HCT116 (cell line): ENCODE measurements at regions not wholly inside any gene's neighbourhood (a gene's known extent, or its start where the extent isn't known, plus 50 kb on each side); places are given as distances from the start of the nearest gene placed in this dataset.

Experiments used
- CTCF ChIP-seq, 3 experiments: fragments of 200-600 bp in 1 of 3; sonication (generic) in 1 of 3; IDR thresholded peaks in 2 of 3; conservative IDR thresholded peaks in 1 of 3; 2 replicates each; pipeline ENCODE4 v1.5.1; 2012 to 2017; ENCODE audit warnings: low read depth in 2 of 3, low read length in 2 of 3, antibody characterized with exemption in 1 of 3, borderline replicate concordance in 1 of 3, control low read depth in 1 of 3, mild to moderate bottlenecking in 1 of 3, mixed read lengths in 1 of 3, mixed run types in 1 of 3, moderate library complexity in 1 of 3; ENCODE audit not compliant: insufficient read depth in 1 of 3
- FOSL1 ChIP-seq: IDR thresholded peaks from 2 replicates; pipeline ENCODE4 v1.6.1; 2012; ENCODE audit warnings: low read depth
- MAX ChIP-seq: IDR thresholded peaks from 2 replicates; pipeline ENCODE4 v1.6.1; 2012
- POLR2A ChIP-seq: IDR thresholded peaks from 2 replicates; pipeline ENCODE4 v1.7.0; 2011; ENCODE audit warnings: borderline replicate concordance; ENCODE audit not compliant: insufficient read depth, insufficient read length; ENCODE audit errors: extremely low read depth
- POLR2AphosphoS5 ChIP-seq: IDR thresholded peaks from 2 replicates; pipeline ENCODE4 v1.6.1; 2011; ENCODE audit warnings: mild to moderate bottlenecking, low read depth, low read length, moderate library complexity
- RAD21 ChIP-seq: IDR thresholded peaks from 2 replicates; pipeline ENCODE4 v1.6.1; 2012; ENCODE audit warnings: low read depth, mild to moderate bottlenecking
- REST ChIP-seq: IDR thresholded peaks from 2 replicates; pipeline ENCODE4 v1.6.1; 2012; ENCODE audit warnings: low read depth
- SIN3A ChIP-seq: IDR thresholded peaks from 2 replicates; pipeline ENCODE4 v1.6.1; 2012; ENCODE audit warnings: low read depth
- SRF ChIP-seq: IDR thresholded peaks from 2 replicates; pipeline ENCODE4 v1.6.1; 2012; ENCODE audit warnings: low read depth

GRCh38 chr3:34983631-34984030, 655.7 kb upstream of the ARPP21 start:
- no peak for TF ChIP-seq SRF
- no peak for TF ChIP-seq CTCF (IDR thresholded peaks at IDR 0.05 in 2 of 3, conservative IDR thresholded peaks at IDR 0.05 in 1 of 3; ENCODE audit: borderline replicate concordance in 1 of 3, insufficient read depth in 1 of 3, low read depth in 2 of 3, low read length in 2 of 3)
- TF ChIP-seq POLR2A, result no peak
- TF ChIP-seq MAX, result no peak
- no peak for TF ChIP-seq POLR2AphosphoS5
- TF ChIP-seq RAD21, result no peak
- TF ChIP-seq FOSL1, result no peak
- no peak for TF ChIP-seq REST
- no peak for TF ChIP-seq SIN3A
